ENCODE measurements at regions not wholly inside any gene's neighbourhood (a gene's known extent, or its start where the extent isn't known, plus 50 kb on each side); places are given as distances from the start of the nearest gene placed in this dataset.

GRCh38 chr21:27369234-27369633, 402.3 kb upstream of the ADAMTS5 start:
- intact Hi-C loops (cut with DNase I), result no loop called here
- ATAC-seq (no peak), DNase-seq (no peak)
- Histone ChIP-seq H3K4me3 (no peak overlapping the region), H3K36me3 (no peaks in the 10 kb centered on the region), H3K27ac (no peak overlapping the region), H3K27me3 (no peaks in the 10 kb centered on the region), H3K4me1 (no peaks in the 10 kb centered on the region), H3K9me3 (no peaks in the 10 kb centered on the region)
- no peak for TF ChIP-seq CTCF (IDR thresholded peaks at IDR 0.05)

- Histone ChIP-seq H3K27ac (no peak overlapping the region), H3K9me3 (no peaks in the 10 kb centered on the region), H3K4me1 (no peaks in the 10 kb centered on the region), H3K27me3 (no peaks in the 10 kb centered on the region), H3K4me3 (no peak overlapping the region), H3K36me3 (no peaks in the 10 kb centered on the region)
- intact Hi-C loops (cut with DNase I), result no loop called here
- DNase-seq (no peak), ATAC-seq (no peak)
- TF ChIP-seq CTCF (IDR thresholded peaks at IDR 0.05), result no peak
Observed at GRCh38 chr21:27366646-27367235, 399.9 kb upstream of the ADAMTS5 start.

GRCh38 chr21:27366036-27366435, 399.1 kb upstream of the ADAMTS5 start:
- no peak overlapping the region for H3K4me3 ChIP-seq
- H3K4me1 ChIP-seq, result no peaks in the 10 kb centered on the region
- ATAC-seq (no peak), DNase-seq (no peak)
- no peaks in the 10 kb centered on the region for H3K36me3 ChIP-seq
- H3K9me3 ChIP-seq, result no peaks in the 10 kb centered on the region
- no peak for TF ChIP-seq CTCF (IDR thresholded peaks at IDR 0.05)
- H3K27me3 ChIP-seq, result no peaks in the 10 kb centered on the region
- no peak overlapping the region for H3K27ac ChIP-seq
- intact Hi-C loops (cut with DNase I), result no loop called here

- intact Hi-C loops (cut with DNase I), result no loop called here
- no peak overlapping the region for H3K27ac ChIP-seq
- H3K27me3 ChIP-seq, result no peaks in the 10 kb centered on the region
- H3K4me1 ChIP-seq, result no peaks in the 10 kb centered on the region
- no peak for DNase-seq
- ATAC-seq, result no peak
- H3K36me3 ChIP-seq, result no peaks in the 10 kb centered on the region
- no peak for TF ChIP-seq CTCF (IDR thresholded peaks at IDR 0.05)
- no peak overlapping the region for H3K4me3 ChIP-seq
- no peaks in the 10 kb centered on the region for H3K9me3 ChIP-seq
Observed at GRCh38 chr21:27365394-27365793, 398.5 kb upstream of the ADAMTS5 start.

- H3K4me3 ChIP-seq, result no peak overlapping the region
- no peaks in the 10 kb centered on the region for H3K36me3 ChIP-seq
- no peaks in the 10 kb centered on the region for H3K27me3 ChIP-seq
- TF ChIP-seq CTCF (IDR thresholded peaks at IDR 0.05), result no peak
- no peak for DNase-seq
- H3K27ac ChIP-seq, result no peak overlapping the region
- intact Hi-C loops (cut with DNase I), result no loop called here
- no peaks in the 10 kb centered on the region for H3K4me1 ChIP-seq
- ATAC-seq, result no peak
- H3K9me3 ChIP-seq, result no peaks in the 10 kb centered on the region
Observed at GRCh38 chr21:27363719-27364477, 397.0 kb upstream of the ADAMTS5 start.

Data from left lung (tissue), 4 donors.